Activated CD8-positive, alpha-beta memory T cell treated with anti-CD3 and anti-CD28 coated beads for 36 hours (primary cell): ENCODE measurements at regions not wholly inside any gene's neighbourhood (a gene's known extent, or its start where the extent isn't known, plus 50 kb on each side); places are given as distances from the start of the nearest gene placed in this dataset.

Source experiments
- CTCF ChIA-PET: fragments of 350-600 bp; sonication (Branson Sonifier 250); formaldehyde crosslinking; loops from one replicate; lab custom pipeline; 2021; ENCODE audit warnings: antibody characterized with exemption; lab: Charles Lee
- POLR2A ChIA-PET: fragments of 350-600 bp; sonication (Branson Sonifier 250); formaldehyde crosslinking; loops from one replicate; lab custom pipeline; 2021; ENCODE audit warnings: antibody characterized with exemption; lab: Charles Lee

- POLR2A ChIA-PET, result no interaction called here
These were observed 101.6 kb upstream of the PLXNA4 start for GRCh38 chr7:132677918-132678317.

GRCh38 chr7:132672200-132672990 is 96.1 kb upstream of the PLXNA4 start:
- CTCF ChIA-PET, result no interaction called here
- POLR2A ChIA-PET, result no interaction called here

More at GRCh38 chr7:132677918-132678317, 101.6 kb upstream of the PLXNA4 start:
- CTCF ChIA-PET, result no interaction called here

GRCh38 chr7:132666774-132667172 is 90.5 kb upstream of the PLXNA4 start:
- POLR2A ChIA-PET, result no interaction called here
- CTCF ChIA-PET, result interaction anchor here (1.5 kb wide), 1 partner anchor 9 kb away, joined by 3 read pairs; no protein-coding TSS in a partner anchor

DNA sequence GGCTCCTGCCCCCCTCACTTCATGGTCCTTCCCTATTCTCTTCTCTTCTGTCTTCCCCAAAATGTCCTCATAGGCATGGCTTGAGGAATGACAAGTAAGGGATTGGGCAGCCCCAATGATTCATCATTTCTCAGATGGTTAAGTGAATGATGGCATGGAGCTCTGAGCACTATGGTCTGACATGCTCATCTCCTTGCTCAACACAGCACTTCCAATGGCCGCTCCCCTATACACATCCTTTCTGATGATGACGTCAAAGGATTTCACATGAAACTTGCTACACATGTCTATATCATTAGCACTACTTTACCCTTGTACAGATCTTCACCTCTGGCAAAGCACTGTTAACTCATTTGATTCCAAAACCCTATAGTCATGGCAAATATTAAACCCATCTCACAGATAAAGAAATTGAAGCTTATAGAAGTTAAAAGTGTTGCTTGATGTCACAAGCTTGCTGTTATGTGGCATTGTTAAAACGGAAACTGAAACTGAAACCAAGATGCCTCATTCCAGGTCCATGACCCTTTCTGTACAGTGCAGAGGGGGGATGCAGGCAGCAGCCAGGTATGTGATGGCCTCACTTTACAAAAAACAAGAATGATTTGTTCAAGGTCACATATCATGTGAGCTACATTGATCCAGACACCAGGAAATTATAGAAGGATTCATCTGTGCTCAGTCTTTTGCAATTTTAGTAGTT is 90.0 kb upstream of the PLXNA4 start:
- CTCF ChIA-PET, result interaction anchor here (1.5 kb wide), 1 partner anchor 8 kb away, joined by 3 read pairs; no protein-coding TSS in a partner anchor
- POLR2A ChIA-PET, result no interaction called here

- CTCF ChIA-PET, result interaction anchor here (1.0 kb wide), 1 partner anchor 10 kb away, joined by 3 read pairs; no protein-coding TSS in a partner anchor
- POLR2A ChIA-PET, result no interaction called here
These were observed 80.8 kb upstream of the PLXNA4 start for GRCh38 chr7:132656846-132657776.

GRCh38 chr7:132656341-132656740 is 80.1 kb upstream of the PLXNA4 start:
- POLR2A ChIA-PET, result no interaction called here
- CTCF ChIA-PET, result no interaction called here

GRCh38 chr7:132655131-132655727 is 79.0 kb upstream of the PLXNA4 start:
- ChIA-PET CTCF (no interaction called here), POLR2A (no interaction called here)

GRCh38 chr7:132654150-132654549 is 77.9 kb upstream of the PLXNA4 start:
- CTCF ChIA-PET, result interaction anchor here (0.5 to 0.8 kb wide), 2 partner anchors 9 to 1994 kb away, joined by 3 read pairs; no protein-coding TSS in a partner anchor
- POLR2A ChIA-PET, result no interaction called here

DNA sequence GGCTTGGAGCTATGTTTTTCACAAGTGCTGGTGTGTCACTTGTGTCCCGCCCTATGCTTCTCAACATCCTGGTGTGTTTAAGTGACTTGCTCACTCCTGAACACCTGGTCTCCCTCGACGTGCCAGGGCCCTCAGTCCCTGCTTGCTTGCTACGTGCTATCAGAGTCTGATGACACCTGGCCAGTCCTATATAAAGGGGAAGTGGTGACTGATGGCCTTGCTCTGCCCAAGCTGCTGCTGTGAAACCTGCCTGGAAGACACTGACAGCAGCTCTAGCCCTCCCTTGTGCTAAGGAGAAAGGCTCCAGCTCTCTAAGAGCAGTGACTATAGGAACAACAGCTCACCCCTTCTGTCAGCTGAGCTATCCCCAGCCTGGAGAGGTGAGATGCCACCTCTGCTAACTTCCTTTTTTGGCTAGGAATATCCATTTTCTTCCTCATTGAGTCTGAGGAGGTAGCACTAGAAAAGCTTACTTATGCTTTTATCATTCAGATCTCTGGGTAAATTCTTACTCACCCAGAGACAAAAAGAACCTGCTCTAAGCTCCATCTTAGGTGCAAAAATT is 77.2 kb upstream of the PLXNA4 start:
- POLR2A ChIA-PET, result no interaction called here
- CTCF ChIA-PET, result interaction anchor here (0.8 kb wide), 1 partner anchor 9 kb away, joined by 3 read pairs; no protein-coding TSS in a partner anchor

DNA sequence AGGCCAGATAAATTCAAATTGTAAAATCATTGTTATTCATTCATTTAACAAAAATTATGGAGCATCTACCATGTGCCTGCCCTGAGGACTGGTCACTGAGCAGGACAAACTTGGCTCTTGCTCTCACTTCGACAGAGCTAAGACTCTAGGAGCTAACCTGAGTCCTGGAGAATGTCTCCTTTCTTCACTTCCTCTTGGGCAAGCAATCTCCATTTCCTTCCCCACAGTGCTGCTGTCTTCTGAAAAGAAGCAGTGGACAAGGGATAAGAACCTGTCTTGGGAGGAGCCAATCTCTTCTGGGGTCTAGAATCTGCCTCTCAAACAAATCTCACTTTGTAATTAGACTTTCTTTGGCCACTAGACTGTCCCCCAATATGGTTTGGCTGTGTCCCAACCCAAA is 76.2 kb upstream of the PLXNA4 start:
- CTCF ChIA-PET, result no interaction called here
- POLR2A ChIA-PET, result no interaction called here

DNA sequence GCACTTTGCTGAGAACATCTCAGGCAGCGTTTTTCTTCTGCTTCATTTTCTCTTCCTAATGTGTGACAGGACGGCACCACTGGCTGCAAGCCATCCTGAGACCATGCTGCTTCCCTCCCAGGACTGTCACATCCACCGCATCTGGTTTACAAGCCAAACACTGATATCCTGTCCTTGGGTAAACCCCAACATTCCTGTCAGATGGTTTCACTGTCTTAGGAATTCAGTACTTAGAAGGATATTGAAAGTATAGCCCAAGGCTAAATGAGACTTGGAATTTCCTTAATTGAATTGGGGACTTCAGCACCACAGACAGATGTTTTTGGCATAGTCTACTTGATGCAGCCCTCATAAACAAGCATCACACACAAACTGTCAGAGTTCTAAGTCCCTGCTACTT is 74.2 kb upstream of the PLXNA4 start:
- POLR2A ChIA-PET, result no interaction called here
- CTCF ChIA-PET, result no interaction called here

DNA sequence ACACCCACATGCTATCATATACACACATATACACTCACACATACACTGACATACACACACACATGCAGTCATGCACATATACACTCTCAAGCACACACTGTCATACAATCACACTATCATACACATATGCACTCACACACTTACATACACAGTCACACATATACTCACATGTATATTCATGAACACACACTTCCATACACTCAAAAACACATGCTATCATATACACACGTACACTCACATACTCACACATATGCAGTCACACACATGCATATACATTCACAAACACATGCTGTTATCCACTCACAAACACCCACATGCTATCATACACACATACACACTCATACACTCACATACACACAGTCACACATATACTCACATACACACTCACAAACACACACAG is 71.0 kb upstream of the PLXNA4 start:
- CTCF ChIA-PET, result no interaction called here
- POLR2A ChIA-PET, result no interaction called here

DNA sequence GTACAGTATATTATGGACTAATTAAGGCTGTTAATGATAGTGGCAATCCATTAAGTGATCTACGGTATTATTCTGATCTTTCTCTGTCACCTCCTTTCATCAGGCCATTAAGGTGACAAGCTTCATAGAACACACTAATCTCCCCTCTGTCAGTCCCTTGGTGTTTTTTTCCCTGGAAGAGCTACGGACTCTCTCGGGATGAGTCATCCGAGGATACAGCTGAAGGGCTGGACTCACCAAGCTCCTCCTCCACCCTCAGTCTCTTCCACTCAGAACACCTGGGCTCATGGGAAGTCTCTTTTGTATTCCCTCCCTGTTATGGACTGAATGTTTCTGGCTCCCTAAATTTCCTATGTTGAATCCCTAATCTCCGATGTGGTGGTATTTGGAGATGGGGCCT is 69.8 kb upstream of the PLXNA4 start:
- ChIA-PET CTCF (interaction anchor here (1.2 kb wide), 1 partner anchor 15 kb away, joined by 3 read pairs; no protein-coding TSS in a partner anchor), POLR2A (no interaction called here)

- ChIA-PET POLR2A (no interaction called here), CTCF (no interaction called here)
These were observed 67.0 kb upstream of the PLXNA4 start for GRCh38 chr7:132643302-132643701.

DNA sequence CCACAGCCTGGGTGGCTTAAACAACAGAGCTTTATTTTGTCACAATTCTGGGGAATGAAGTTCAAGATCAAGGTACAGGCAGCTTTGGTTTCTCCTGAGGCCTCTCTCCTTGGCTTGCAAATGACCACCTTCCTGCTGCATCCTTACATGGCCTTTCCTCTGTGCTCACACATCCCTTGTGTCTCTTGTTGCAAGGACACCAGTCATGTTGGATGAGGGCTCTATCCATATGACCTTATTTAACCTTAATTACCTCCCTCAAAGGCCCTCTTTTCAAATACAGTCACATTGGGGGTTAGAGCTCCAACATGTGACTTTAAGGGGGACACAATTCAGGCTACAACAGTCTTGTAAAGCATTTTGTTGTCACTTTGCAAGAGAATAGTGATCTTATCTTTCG is 65.0 kb upstream of the PLXNA4 start:
- CTCF ChIA-PET, result no interaction called here
- POLR2A ChIA-PET, result no interaction called here

- POLR2A ChIA-PET, result interaction anchor here (0.6 kb wide), 1 partner anchor 24 kb away, joined by 4 read pairs; no protein-coding TSS in a partner anchor
- CTCF ChIA-PET, result no interaction called here
These were observed 63.7 kb upstream of the PLXNA4 start for GRCh38 chr7:132639983-132640382.

GRCh38 chr7:132638000-132638399 is 61.7 kb upstream of the PLXNA4 start:
- ChIA-PET POLR2A (no interaction called here), CTCF (no interaction called here)

DNA sequence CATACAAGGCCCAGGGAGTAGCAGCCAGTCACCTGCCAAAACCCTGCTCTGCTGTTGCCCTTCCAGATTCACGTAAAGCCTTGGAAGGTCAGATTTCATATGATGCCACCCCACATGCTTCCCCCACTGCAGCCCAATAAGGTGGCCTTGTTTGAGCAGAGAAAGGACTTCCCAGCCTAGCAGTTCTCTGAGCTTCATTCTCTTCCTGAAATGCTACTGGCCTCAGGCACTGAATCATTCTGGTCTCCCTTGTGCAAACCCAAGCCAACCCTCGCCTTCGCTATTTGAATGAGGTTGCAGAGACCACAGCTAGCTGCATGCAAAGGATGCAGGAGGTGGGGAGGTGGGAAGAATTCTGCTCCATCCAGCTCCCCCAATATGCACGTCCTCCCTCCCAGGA is 60.3 kb upstream of the PLXNA4 start:
- CTCF ChIA-PET, result no interaction called here
- POLR2A ChIA-PET, result no interaction called here

GRCh38 chr7:132635127-132635526 is 58.9 kb upstream of the PLXNA4 start:
- ChIA-PET POLR2A (no interaction called here), CTCF (interaction anchor here (0.7 kb wide), 1 partner anchor 25 kb away, joined by 3 read pairs; no protein-coding TSS in a partner anchor)
